ENCODE measurements at regions not wholly inside any gene's neighbourhood (a gene's known extent, or its start where the extent isn't known, plus 50 kb on each side); places are given as distances from the start of the nearest gene placed in this dataset.

DNA sequence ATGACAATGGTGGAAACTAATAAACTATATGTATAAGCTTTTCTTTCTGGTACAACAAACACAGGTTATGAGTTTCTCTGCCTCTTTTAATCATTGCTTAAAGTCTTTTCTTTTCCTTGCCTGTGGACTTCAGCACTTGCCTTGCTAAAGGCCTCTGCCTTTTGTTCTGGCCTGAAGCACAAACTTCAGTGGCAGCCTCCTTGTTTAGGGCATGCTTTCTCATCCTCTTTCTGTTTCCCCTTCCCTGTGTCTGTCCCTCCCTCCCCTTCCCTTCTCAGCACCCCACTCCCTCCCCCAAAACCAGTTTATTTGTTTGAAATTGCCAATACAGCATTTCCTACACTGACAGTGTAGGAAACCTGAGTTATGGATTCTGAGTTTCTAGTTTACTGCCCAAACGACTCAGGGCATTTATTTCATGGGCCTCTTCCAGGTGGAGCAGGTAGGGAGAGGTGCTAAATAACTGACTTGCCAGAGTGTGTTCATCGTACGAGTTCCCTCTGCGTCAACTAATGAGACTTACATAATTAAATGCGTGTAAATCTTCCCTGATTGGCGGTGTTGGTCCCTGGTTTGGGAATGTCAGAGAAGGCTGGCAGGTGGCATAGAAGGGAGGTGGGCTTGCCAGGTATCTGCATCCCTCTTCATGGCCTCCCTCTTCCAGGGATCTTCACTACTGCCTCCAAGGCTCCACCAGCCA lies 311.0 kb downstream of the FBXW7 start:
- H3K4me3 ChIP-seq (ENCODE audit: control extremely low read depth in 1 of 5, extremely low read depth in 1 of 5, insufficient read depth in 1 of 5, low read depth in 2 of 5, low read length in 4 of 5) = no peak overlapping the region
- 90% methylated on average over 5 of the region's 6 CpGs for WGBS (ENCODE audit: insufficient coverage)
- TF ChIP-seq EZH2 (IDR thresholded peaks at IDR 0.05; ENCODE audit: borderline replicate concordance, insufficient read depth, low read depth, low read length, poor library complexity, severe bottlenecking) = no peak
- TF ChIP-seq, protein P1, sequence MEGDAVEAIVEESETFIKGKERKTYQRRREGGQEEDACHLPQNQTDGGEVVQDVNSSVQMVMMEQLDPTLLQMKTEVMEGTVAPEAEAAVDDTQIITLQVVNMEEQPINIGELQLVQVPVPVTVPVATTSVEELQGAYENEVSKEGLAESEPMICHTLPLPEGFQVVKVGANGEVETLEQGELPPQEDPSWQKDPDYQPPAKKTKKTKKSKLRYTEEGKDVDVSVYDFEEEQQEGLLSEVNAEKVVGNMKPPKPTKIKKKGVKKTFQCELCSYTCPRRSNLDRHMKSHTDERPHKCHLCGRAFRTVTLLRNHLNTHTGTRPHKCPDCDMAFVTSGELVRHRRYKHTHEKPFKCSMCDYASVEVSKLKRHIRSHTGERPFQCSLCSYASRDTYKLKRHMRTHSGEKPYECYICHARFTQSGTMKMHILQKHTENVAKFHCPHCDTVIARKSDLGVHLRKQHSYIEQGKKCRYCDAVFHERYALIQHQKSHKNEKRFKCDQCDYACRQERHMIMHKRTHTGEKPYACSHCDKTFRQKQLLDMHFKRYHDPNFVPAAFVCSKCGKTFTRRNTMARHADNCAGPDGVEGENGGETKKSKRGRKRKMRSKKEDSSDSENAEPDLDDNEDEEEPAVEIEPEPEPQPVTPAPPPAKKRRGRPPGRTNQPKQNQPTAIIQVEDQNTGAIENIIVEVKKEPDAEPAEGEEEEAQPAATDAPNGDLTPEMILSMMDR (IDR thresholded peaks at IDR 0.05) = no peak
- H3K4me1 Mint-ChIP-seq = no peaks in the 10 kb centered on the region
- no peaks in the 10 kb centered on the region for H3K36me3 ChIP-seq (replicated peaks in 1 of 2; ENCODE audit: control extremely low read depth in 1 of 2, control insufficient read depth in 1 of 2, extremely low read depth in 1 of 2, insufficient read depth in 2 of 2, low read length in 1 of 2)
- H3K9ac ChIP-seq (ENCODE audit: low read length) = no peak overlapping the region
- ATAC-seq (ENCODE audit: low read depth) = no peak
- intact Hi-C loops (cut with micrococcal nuclease) = no loop called here
- no peak overlapping the region for H3K4me3 Mint-ChIP-seq
- no peaks in the 10 kb centered on the region for H3K9me3 Mint-ChIP-seq (ENCODE audit: insufficient read depth)
- peaks cover 0 to 2% (median 0%) of the 10 kb centered on the region in 4 experiments for H3K27me3 ChIP-seq (replicated peaks in 1 of 4; ENCODE audit: control extremely low read depth in 1 of 4, control insufficient read depth in 3 of 4, insufficient read depth in 4 of 4, low read length in 3 of 4)
- ChIA-PET POLR2A (no interaction called here), CTCF (no interaction called here)
- H3K79me2 ChIP-seq (ENCODE audit: control insufficient read depth, insufficient read depth, low read length) = no peaks in the 10 kb centered on the region
- no peak overlapping the region for H3K27ac Mint-ChIP-seq
- H3K4me1 ChIP-seq (ENCODE audit: control insufficient read depth in 2 of 2, insufficient read depth in 2 of 2, low read length in 2 of 2) = no peaks in the 10 kb centered on the region
- peaks cover 4% of the 10 kb centered on the region for H3K27me3 Mint-ChIP-seq
- no peak overlapping the region for H3K27ac ChIP-seq (ENCODE audit: low read length in 2 of 2)
- H4K20me1 ChIP-seq (ENCODE audit: control insufficient read depth, insufficient read depth, low read length, poor library complexity, severe bottlenecking) = no peaks in the 10 kb centered on the region
- peaks cover 0 to 3% (median 0%) of the 10 kb centered on the region in 3 donors for H3K9me3 ChIP-seq (ENCODE audit: control extremely low read depth in 1 of 3, control insufficient read depth in 2 of 3, insufficient read depth in 1 of 3, low read length in 2 of 3)
- H3K4me2 ChIP-seq (replicated peaks; ENCODE audit: low read depth, low read length, poor library complexity, severe bottlenecking) = no peak overlapping the region
- H2AFZ ChIP-seq (ENCODE audit: insufficient read depth, low read depth, low read length, poor library complexity, severe bottlenecking) = no peak overlapping the region
- DNase-seq = no peak

- Mint-ChIP-seq H3K9me3 (ENCODE audit: insufficient read depth) (no peaks in the 10 kb centered on the region), H3K4me3 (no peak overlapping the region), H3K27me3 (peaks cover 4% of the 10 kb centered on the region), H3K27ac (no peak overlapping the region), H3K4me1 (no peaks in the 10 kb centered on the region)
- peaks cover 0 to 3% (median 0%) of the 10 kb centered on the region in 3 donors for H3K9me3 ChIP-seq (ENCODE audit: control extremely low read depth in 1 of 3, control insufficient read depth in 2 of 3, insufficient read depth in 1 of 3, low read length in 2 of 3)
- no peaks in the 10 kb centered on the region for H3K4me1 ChIP-seq (ENCODE audit: control insufficient read depth in 2 of 2, insufficient read depth in 2 of 2, low read length in 2 of 2)
- H3K36me3 ChIP-seq (replicated peaks in 1 of 2; ENCODE audit: control extremely low read depth in 1 of 2, control insufficient read depth in 1 of 2, extremely low read depth in 1 of 2, insufficient read depth in 2 of 2, low read length in 1 of 2) = no peaks in the 10 kb centered on the region
- ATAC-seq (ENCODE audit: low read depth) = no peak
- ChIA-PET POLR2A (no interaction called here), CTCF (no interaction called here)
- intact Hi-C loops (cut with micrococcal nuclease) = no loop called here
- H3K9ac ChIP-seq (ENCODE audit: low read length) = no peak overlapping the region
- H3K79me2 ChIP-seq (ENCODE audit: control insufficient read depth, insufficient read depth, low read length) = no peaks in the 10 kb centered on the region
- WGBS (ENCODE audit: insufficient coverage) = 93% methylated on average over 7 of the region's 8 CpGs
- H4K20me1 ChIP-seq (ENCODE audit: control insufficient read depth, insufficient read depth, low read length, poor library complexity, severe bottlenecking) = no peaks in the 10 kb centered on the region
- TF ChIP-seq, protein P1 (IDR thresholded peaks at IDR 0.05) = no peak
- TF ChIP-seq EZH2 (IDR thresholded peaks at IDR 0.05; ENCODE audit: borderline replicate concordance, insufficient read depth, low read depth, low read length, poor library complexity, severe bottlenecking) = no peak
- no peak for DNase-seq
- H3K4me2 ChIP-seq (replicated peaks; ENCODE audit: low read depth, low read length, poor library complexity, severe bottlenecking) = no peak overlapping the region
- peaks cover 0 to 2% (median 0%) of the 10 kb centered on the region in 4 experiments for H3K27me3 ChIP-seq (replicated peaks in 1 of 4; ENCODE audit: control extremely low read depth in 1 of 4, control insufficient read depth in 3 of 4, insufficient read depth in 4 of 4, low read length in 3 of 4)
- H3K27ac ChIP-seq (ENCODE audit: low read length in 2 of 2) = no peak overlapping the region
- H3K4me3 ChIP-seq (ENCODE audit: control extremely low read depth in 1 of 5, extremely low read depth in 1 of 5, insufficient read depth in 1 of 5, low read depth in 2 of 5, low read length in 4 of 5) = no peak overlapping the region
- no peak overlapping the region for H2AFZ ChIP-seq (ENCODE audit: insufficient read depth, low read depth, low read length, poor library complexity, severe bottlenecking)
Observed at GRCh38 chr4:152224223-152224622, 311.7 kb downstream of the FBXW7 start.

Data from B cell (primary cell).